GM10248 (cell line): ENCODE measurements at regions not wholly inside any gene's neighbourhood (a gene's known extent, or its start where the extent isn't known, plus 50 kb on each side); places are given as distances from the start of the nearest gene placed in this dataset.

Source experiments
- CTCF ChIA-PET: fragments of 300-600 bp; sonication (Branson Sonifier 250); formaldehyde crosslinking; extraction: SDS; loops from one replicate; lab custom pipeline; 2021; ENCODE audit warnings: antibody characterized with exemption; lab: Yijun Ruan, JAX
- POLR2A ChIA-PET: fragments of 350-650 bp; sonication (Branson Sonifier 250); formaldehyde crosslinking; extraction: SDS; loops from one replicate; lab custom pipeline; 2020; ENCODE audit warnings: antibody characterized with exemption; lab: Yijun Ruan, JAX
- DNase-seq: peaks from one replicate; pipeline ENCODE4 v3.0.0; 2012; ENCODE audit errors: extremely low spot score
- TF ChIP-seq, protein P1 (sequence below): IDR thresholded peaks from 2 replicates; pipeline ENCODE4 v1.5.1; 2012; ENCODE audit warnings: mild to moderate bottlenecking, low read depth; ENCODE audit errors: extremely low read depth, missing control alignments, control extremely low read depth

GRCh38 chr13:31038834-31039552 lies 106.5 kb downstream of the TEX26 start:
- DNase-seq = peak; percentile 46
- ChIA-PET CTCF (interaction anchor here (1.8 kb wide), 1 partner anchor 60 kb away, joined by 7 read pairs; no protein-coding TSS in a partner anchor), POLR2A (no interaction called here)
- TF ChIP-seq, protein P1, sequence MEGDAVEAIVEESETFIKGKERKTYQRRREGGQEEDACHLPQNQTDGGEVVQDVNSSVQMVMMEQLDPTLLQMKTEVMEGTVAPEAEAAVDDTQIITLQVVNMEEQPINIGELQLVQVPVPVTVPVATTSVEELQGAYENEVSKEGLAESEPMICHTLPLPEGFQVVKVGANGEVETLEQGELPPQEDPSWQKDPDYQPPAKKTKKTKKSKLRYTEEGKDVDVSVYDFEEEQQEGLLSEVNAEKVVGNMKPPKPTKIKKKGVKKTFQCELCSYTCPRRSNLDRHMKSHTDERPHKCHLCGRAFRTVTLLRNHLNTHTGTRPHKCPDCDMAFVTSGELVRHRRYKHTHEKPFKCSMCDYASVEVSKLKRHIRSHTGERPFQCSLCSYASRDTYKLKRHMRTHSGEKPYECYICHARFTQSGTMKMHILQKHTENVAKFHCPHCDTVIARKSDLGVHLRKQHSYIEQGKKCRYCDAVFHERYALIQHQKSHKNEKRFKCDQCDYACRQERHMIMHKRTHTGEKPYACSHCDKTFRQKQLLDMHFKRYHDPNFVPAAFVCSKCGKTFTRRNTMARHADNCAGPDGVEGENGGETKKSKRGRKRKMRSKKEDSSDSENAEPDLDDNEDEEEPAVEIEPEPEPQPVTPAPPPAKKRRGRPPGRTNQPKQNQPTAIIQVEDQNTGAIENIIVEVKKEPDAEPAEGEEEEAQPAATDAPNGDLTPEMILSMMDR = no peak

DNA sequence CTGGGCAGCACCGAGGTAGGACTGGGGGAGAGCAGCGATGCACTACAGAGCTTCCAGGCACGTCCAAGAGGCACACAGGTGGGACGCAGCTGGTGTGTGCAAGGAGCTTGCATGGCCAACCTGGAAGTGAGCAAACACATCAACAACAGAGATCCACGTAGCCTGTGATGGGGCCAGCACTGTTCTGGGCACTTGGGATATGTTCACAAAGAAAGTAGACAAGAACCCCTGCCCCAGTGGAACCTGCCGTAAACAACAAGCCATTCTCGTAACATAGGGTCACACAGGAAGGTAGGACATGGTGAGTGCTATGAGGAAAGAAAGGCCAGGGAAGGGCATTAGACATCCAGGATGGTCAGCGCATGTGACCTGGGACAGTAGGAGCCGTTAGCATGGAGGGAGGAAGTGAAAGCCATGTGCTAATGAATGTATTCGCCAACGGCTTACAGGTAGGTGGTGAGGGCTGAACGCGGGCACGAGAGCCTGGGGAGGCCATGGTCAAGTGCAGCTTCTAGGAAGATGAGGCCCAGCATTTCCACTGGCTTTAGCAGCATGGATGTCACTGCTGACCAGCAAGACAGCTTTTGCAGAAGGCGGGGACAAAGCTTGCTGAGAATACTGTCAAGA lies 105.5 kb downstream of the TEX26 start:
- POLR2A ChIA-PET = no interaction called here
- CTCF ChIA-PET = interaction anchor here (1.8 kb wide), 1 partner anchor 59 kb away, joined by 7 read pairs; no protein-coding TSS in a partner anchor
- DNase-seq = no peak
- TF ChIP-seq, protein P1 = no peak

DNA sequence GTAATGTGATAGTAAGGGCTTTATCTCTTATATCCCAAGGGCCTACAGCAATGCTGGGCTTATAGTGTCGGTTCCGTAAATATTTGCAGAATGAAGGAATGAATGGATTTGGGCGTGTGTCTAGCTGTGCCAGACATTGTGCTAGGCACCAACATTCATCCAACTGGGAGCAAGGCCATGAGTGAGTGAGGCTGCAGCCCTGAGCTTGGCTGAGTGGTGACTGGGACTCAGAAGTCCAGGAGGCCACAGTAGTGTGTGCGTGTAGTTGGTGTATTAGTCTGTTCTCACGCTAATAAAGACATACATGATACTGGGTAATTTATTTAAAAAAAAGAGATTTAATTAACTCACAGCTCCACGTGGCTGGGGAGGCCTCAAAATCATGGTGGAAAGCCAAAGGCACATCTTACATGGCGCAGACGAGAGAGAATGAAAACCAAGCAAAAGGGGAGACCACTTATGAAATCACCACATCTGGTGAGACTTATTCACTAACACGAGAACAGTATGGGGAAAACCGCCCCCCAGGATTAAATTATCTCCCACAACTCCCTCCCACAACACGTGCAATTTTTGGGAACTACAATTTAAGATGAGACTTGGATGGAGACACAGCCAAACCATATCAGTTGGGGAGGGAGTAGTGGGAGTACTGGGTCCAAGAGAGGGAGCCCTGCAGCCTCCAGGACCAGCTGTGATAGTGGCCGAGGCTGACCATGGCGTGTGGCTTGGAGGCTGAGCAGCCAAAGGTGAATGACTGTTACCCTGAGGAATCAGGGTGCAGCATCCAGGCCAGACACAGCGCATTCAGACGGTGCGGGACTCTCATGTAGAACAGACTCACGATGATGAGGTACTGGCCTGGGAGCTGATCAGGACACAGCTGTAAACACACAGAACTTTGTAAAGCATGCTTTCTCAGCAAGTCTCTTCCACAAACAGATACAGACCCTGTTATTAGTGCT lies 104.6 kb downstream of the TEX26 start:
- ChIA-PET POLR2A (no interaction called here), CTCF (interaction anchor here (0.9 to 1.8 kb wide), 2 partner anchors 8 to 58 kb away, joined by 3 to 7 read pairs; no protein-coding TSS in a partner anchor)
- TF ChIP-seq, protein P1 = no peak
- DNase-seq = no peak

GRCh38 chr13:31035185-31035965 lies 102.9 kb downstream of the TEX26 start:
- POLR2A ChIA-PET = no interaction called here
- CTCF ChIA-PET = interaction anchor here (1.0 to 3.1 kb wide), 2 partner anchors 9 to 12 kb away, joined by 3 to 18 read pairs; no protein-coding TSS in a partner anchor
- TF ChIP-seq, protein P1 = no peak
- DNase-seq = no peak

GRCh38 chr13:31032528-31033113 lies 100.2 kb downstream of the TEX26 start:
- no peak for DNase-seq
- TF ChIP-seq, protein P1 = no peak
- POLR2A ChIA-PET = no interaction called here
- CTCF ChIA-PET = interaction anchor here (3.9 kb wide), 1 partner anchor 12 kb away, joined by 23 read pairs; no protein-coding TSS in a partner anchor
